WTC11 (cell line): ENCODE measurements at regions not wholly inside any gene's neighbourhood (a gene's known extent, or its start where the extent isn't known, plus 50 kb on each side); places are given as distances from the start of the nearest gene placed in this dataset.

ENCODE experiments used
- ATAC-seq: fragments of 200-7000 bp; cut with Tn5 transposase; 2 replicates; pipeline ENCODE4 v1.10.0; 2021; ENCODE audit warnings: mild to moderate bottlenecking, moderate library complexity
- CTCF ChIA-PET: fragments of 300-600 bp; sonication (Branson Sonifier 250); formaldehyde crosslinking; loops from one replicate; lab custom pipeline; 2021; ENCODE audit warnings: antibody characterized with exemption; lab: Charles Lee
- POLR2A ChIA-PET: fragments of 350-600 bp; sonication (Branson Sonifier 250); formaldehyde crosslinking; loops from one replicate; lab custom pipeline; 2021; ENCODE audit warnings: antibody characterized with exemption; lab: Charles Lee
- DNase-seq: peaks from one replicate; pipeline ENCODE4 v3.0.0; 2021; ENCODE audit warnings: low spot score
- H3K27ac Mint-ChIP-seq: 2 replicates; pipeline ENCODE4 v1.8.0; 2021; ENCODE audit warnings: mixed read lengths
- H3K27me3 Mint-ChIP-seq: 2 replicates; pipeline ENCODE4 v1.8.0; 2021; ENCODE audit warnings: low read depth, mild to moderate bottlenecking, moderate library complexity, mixed read lengths
- H3K36me3 Mint-ChIP-seq: 2 replicates; pipeline ENCODE4 v1.8.0; 2021; ENCODE audit warnings: mixed read lengths
- H3K4me1 Mint-ChIP-seq: 2 replicates; pipeline ENCODE4 v1.8.0; 2022; ENCODE audit warnings: mixed read lengths
- H3K4me3 Mint-ChIP-seq: 2 replicates; pipeline ENCODE4 v1.8.0; 2021; ENCODE audit warnings: mild to moderate bottlenecking, moderate library complexity, mixed read lengths
- H3K9me3 Mint-ChIP-seq: 2 replicates; pipeline ENCODE4 v1.8.0; 2021; ENCODE audit warnings: mixed read lengths
- ETV6 ChIP-seq: sonication (generic); formaldehyde crosslinking; IDR thresholded peaks from 2 replicates; pipeline ENCODE4 v1.8.1; 2022; ENCODE audit warnings: mild to moderate bottlenecking, missing genetic modification reagents
- FOXJ3 ChIP-seq: sonication (generic); formaldehyde crosslinking; IDR thresholded peaks from 2 replicates; pipeline ENCODE4 v1.9.0; 2021; ENCODE audit warnings: missing genetic modification reagents, mild to moderate bottlenecking, borderline replicate concordance
- IRF2 ChIP-seq: sonication (generic); formaldehyde crosslinking; IDR thresholded peaks from 2 replicates; pipeline ENCODE4 v1.8.0; 2022; ENCODE audit warnings: low read depth, missing genetic modification reagents, borderline replicate concordance
- JAZF1 ChIP-seq: fragments of 250-450 bp; sonication (Bioruptor Pico); IDR thresholded peaks from 2 replicates; pipeline ENCODE4 v1.9.0; 2021; ENCODE audit warnings: moderate library complexity, mild to moderate bottlenecking, inconsistent platforms
- KAT7 ChIP-seq: sonication (generic); formaldehyde crosslinking; IDR thresholded peaks from 2 replicates; pipeline ENCODE4 v1.8.1; 2023; ENCODE audit warnings: missing genetic modification reagents, mild to moderate bottlenecking, borderline replicate concordance
- MYBL2 ChIP-seq: sonication (generic); formaldehyde crosslinking; IDR thresholded peaks from 2 replicates; pipeline ENCODE4 v1.8.1; 2023; ENCODE audit warnings: mild to moderate bottlenecking, moderate library complexity, missing genetic modification reagents
- NFATC4 ChIP-seq: fragments of 250-450 bp; sonication (Bioruptor Pico); IDR thresholded peaks from 2 replicates; pipeline ENCODE4 v1.9.0; 2021; ENCODE audit warnings: mild to moderate bottlenecking
- PRRX2 ChIP-seq: fragments of 250-450 bp; sonication (Bioruptor Pico); IDR thresholded peaks from 2 replicates; pipeline ENCODE4 v1.8.0; 2021; ENCODE audit warnings: mild to moderate bottlenecking
- ZBTB21 ChIP-seq: sonication (generic); formaldehyde crosslinking; IDR thresholded peaks from 2 replicates; pipeline ENCODE4 v1.8.1; 2023; ENCODE audit warnings: mild to moderate bottlenecking, missing genetic modification reagents, borderline replicate concordance
- ZNF121 ChIP-seq: sonication (generic); formaldehyde crosslinking; IDR thresholded peaks from 2 replicates; pipeline ENCODE4 v1.8.0; 2023; ENCODE audit warnings: missing genetic modification reagents
- TF ChIP-seq, protein P1 (sequence below): sonication (generic); formaldehyde crosslinking; IDR thresholded peaks from 2 replicates; pipeline ENCODE4 v1.8.0; 2023; ENCODE audit warnings: missing genetic modification reagents
- TF ChIP-seq, protein P2 (sequence below): fragments of 200-600 bp; IDR thresholded peaks from 2 replicates; pipeline ENCODE4 v1.8.0; 2022; ENCODE audit warnings: antibody characterized with exemption
- TF ChIP-seq, protein P3 (sequence below): sonication (generic); formaldehyde crosslinking; IDR thresholded peaks from 2 replicates; pipeline ENCODE4 v1.8.0; 2022; ENCODE audit warnings: mild to moderate bottlenecking, missing genetic modification reagents
- TF ChIP-seq, protein P4 (sequence below): sonication (generic); formaldehyde crosslinking; IDR thresholded peaks from 2 replicates; pipeline ENCODE4 v1.8.0; 2023; ENCODE audit warnings: mild to moderate bottlenecking, missing genetic modification reagents
- TF ChIP-seq, protein P5 (sequence below): sonication (generic); formaldehyde crosslinking; IDR thresholded peaks from 2 replicates; pipeline ENCODE4 v1.8.0; 2022; ENCODE audit warnings: mild to moderate bottlenecking, missing genetic modification reagents
- TF ChIP-seq, protein P6 (sequence below): sonication (generic); formaldehyde crosslinking; IDR thresholded peaks from 2 replicates; pipeline ENCODE4 v1.8.1; 2023; ENCODE audit warnings: mild to moderate bottlenecking, missing genetic modification reagents
- TF ChIP-seq, protein P7 (sequence below): sonication (generic); formaldehyde crosslinking; IDR thresholded peaks from 2 replicates; pipeline ENCODE4 v1.8.1; 2022; ENCODE audit warnings: low read depth, missing genetic modification reagents, borderline replicate concordance
- TF ChIP-seq, protein P8 (sequence below): sonication (generic); formaldehyde crosslinking; conservative IDR thresholded peaks from 2 replicates; pipeline ENCODE4 v1.8.1; 2023; ENCODE audit warnings: mild to moderate bottlenecking, low read depth, missing genetic modification reagents, moderate library complexity

DNA sequence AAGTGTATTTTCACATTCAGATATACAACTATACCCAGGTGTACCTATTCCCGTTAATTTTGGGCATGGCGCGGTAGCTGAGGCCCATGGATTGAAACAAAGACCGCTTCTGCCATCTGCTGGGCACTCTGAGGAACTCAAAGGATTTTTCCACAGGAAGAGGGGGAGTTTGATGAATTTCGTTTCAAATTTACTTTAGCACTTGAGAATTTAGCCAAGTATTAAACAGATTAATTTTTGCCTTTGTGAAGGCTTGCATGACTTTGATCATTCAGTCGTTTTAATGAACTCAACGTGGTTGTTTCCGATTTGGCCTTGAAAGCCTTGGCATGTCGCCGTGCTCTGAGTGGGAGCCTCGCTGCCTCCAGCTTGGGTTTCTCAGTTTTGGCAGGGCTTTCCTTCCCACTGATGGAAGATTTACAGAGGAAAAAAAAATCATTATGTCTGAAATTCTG lies 153.2 kb upstream of the DDHD1 start:
- H3K4me3 Mint-ChIP-seq, result peak overlapping the region; percentile 45
- POLR2A ChIA-PET, result interaction anchor here (0.6 kb wide), 1 partner anchor 1057 kb away, joined by 3 read pairs; no protein-coding TSS in a partner anchor
- no peaks in the 10 kb centered on the region; the same call in none of the 2 replicates for H3K27me3 Mint-ChIP-seq
- H3K36me3 Mint-ChIP-seq, result peaks cover 21% of the 10 kb centered on the region
- peak; percentile 89 for ATAC-seq
- peaks cover 6% of the 10 kb centered on the region; the same call in 1 of the 2 replicates for H3K4me1 Mint-ChIP-seq
- H3K9me3 Mint-ChIP-seq, result peaks cover 24% of the 10 kb centered on the region
- no peak overlapping the region for H3K27ac Mint-ChIP-seq
- TF ChIP-seq FOXJ3 (CRISPR knock-in tag), result no peak
- TF ChIP-seq JAZF1, result no peak
- no peak for TF ChIP-seq ZBTB21
- no peak for TF ChIP-seq ETV6 (CRISPR knock-in tag)
- TF ChIP-seq, protein P1, sequence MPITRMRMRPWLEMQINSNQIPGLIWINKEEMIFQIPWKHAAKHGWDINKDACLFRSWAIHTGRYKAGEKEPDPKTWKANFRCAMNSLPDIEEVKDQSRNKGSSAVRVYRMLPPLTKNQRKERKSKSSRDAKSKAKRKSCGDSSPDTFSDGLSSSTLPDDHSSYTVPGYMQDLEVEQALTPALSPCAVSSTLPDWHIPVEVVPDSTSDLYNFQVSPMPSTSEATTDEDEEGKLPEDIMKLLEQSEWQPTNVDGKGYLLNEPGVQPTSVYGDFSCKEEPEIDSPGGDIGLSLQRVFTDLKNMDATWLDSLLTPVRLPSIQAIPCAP (CRISPR knock-in tag), result no peak
- TF ChIP-seq, protein P2, sequence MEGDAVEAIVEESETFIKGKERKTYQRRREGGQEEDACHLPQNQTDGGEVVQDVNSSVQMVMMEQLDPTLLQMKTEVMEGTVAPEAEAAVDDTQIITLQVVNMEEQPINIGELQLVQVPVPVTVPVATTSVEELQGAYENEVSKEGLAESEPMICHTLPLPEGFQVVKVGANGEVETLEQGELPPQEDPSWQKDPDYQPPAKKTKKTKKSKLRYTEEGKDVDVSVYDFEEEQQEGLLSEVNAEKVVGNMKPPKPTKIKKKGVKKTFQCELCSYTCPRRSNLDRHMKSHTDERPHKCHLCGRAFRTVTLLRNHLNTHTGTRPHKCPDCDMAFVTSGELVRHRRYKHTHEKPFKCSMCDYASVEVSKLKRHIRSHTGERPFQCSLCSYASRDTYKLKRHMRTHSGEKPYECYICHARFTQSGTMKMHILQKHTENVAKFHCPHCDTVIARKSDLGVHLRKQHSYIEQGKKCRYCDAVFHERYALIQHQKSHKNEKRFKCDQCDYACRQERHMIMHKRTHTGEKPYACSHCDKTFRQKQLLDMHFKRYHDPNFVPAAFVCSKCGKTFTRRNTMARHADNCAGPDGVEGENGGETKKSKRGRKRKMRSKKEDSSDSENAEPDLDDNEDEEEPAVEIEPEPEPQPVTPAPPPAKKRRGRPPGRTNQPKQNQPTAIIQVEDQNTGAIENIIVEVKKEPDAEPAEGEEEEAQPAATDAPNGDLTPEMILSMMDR, result peak; percentile 60
- TF ChIP-seq NFATC4 (CRISPR knock-in tag), result no peak
- TF ChIP-seq, protein P3, sequence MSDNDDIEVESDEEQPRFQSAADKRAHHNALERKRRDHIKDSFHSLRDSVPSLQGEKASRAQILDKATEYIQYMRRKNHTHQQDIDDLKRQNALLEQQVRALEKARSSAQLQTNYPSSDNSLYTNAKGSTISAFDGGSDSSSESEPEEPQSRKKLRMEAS, result no peak
- TF ChIP-seq MYBL2 (CRISPR knock-in tag), result no peak
- DNase-seq, result peak; percentile 53
- CTCF ChIA-PET, result interaction anchor here (0.5 to 2.4 kb wide), 16 partner anchors 10 to 1263 kb away, joined by 3 to 19 read pairs (median 4); no protein-coding TSS in a partner anchor

DNA sequence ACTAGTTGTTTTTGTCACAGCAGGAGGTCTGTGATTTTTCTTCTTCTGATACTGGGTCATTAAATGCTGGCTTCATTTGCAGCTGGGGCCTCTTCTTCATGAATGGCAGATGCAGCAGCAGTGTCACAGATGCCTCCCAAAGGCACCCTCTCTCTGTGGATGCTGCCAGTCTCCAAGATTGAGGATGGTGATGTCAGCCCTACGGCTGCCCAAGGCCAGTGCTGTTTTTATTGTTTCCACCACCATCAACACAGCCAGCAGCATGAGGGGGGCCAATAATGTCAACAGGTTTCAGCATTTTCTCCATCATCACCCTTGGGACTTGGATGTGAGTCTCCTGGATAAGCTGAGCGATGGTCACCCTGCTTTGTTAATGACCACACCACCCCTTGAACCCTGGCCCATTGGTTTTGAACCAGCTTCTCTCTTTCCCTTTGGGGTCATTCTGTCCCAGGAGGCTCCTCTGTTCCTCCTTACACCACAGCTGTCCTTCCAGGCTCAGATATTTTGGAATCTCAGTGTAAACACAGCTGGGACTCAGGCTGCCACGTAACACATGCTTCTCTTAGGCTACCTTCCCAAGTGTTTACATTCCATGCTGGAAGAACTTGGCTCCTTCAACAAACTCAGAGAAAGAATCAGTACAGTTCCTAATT lies 151.7 kb upstream of the DDHD1 start:
- Mint-ChIP-seq H3K9me3 (peaks cover 9% of the 10 kb centered on the region), H3K36me3 (peaks cover 7% of the 10 kb centered on the region), H3K4me1 (peaks cover 6% of the 10 kb centered on the region; the same call in 1 of the 2 replicates), H3K27me3 (no peaks in the 10 kb centered on the region; the same call in none of the 2 replicates), H3K4me3 (no peak overlapping the region), H3K27ac (no peak overlapping the region)
- DNase-seq, result no peak
- ChIA-PET POLR2A (no interaction called here), CTCF (interaction anchor here (0.7 to 2.4 kb wide), 5 partner anchors 9 to 344 kb away, joined by 3 to 14 read pairs (median 6); no protein-coding TSS in a partner anchor)
- ATAC-seq, result no peak
- TF ChIP-seq, protein P4, sequence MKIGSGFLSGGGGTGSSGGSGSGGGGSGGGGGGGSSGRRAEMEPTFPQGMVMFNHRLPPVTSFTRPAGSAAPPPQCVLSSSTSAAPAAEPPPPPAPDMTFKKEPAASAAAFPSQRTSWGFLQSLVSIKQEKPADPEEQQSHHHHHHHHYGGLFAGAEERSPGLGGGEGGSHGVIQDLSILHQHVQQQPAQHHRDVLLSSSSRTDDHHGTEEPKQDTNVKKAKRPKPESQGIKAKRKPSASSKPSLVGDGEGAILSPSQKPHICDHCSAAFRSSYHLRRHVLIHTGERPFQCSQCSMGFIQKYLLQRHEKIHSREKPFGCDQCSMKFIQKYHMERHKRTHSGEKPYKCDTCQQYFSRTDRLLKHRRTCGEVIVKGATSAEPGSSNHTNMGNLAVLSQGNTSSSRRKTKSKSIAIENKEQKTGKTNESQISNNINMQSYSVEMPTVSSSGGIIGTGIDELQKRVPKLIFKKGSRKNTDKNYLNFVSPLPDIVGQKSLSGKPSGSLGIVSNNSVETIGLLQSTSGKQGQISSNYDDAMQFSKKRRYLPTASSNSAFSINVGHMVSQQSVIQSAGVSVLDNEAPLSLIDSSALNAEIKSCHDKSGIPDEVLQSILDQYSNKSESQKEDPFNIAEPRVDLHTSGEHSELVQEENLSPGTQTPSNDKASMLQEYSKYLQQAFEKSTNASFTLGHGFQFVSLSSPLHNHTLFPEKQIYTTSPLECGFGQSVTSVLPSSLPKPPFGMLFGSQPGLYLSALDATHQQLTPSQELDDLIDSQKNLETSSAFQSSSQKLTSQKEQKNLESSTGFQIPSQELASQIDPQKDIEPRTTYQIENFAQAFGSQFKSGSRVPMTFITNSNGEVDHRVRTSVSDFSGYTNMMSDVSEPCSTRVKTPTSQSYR, result no peak
- TF ChIP-seq, protein P5, sequence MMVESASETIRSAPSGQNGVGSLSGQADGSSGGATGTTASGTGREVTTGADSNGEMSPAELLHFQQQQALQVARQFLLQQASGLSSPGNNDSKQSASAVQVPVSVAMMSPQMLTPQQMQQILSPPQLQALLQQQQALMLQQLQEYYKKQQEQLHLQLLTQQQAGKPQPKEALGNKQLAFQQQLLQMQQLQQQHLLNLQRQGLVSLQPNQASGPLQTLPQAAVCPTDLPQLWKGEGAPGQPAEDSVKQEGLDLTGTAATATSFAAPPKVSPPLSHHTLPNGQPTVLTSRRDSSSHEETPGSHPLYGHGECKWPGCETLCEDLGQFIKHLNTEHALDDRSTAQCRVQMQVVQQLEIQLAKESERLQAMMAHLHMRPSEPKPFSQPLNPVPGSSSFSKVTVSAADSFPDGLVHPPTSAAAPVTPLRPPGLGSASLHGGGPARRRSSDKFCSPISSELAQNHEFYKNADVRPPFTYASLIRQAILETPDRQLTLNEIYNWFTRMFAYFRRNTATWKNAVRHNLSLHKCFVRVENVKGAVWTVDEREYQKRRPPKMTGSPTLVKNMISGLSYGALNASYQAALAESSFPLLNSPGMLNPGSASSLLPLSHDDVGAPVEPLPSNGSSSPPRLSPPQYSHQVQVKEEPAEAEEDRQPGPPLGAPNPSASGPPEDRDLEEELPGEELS (CRISPR knock-in tag), result no peak
- TF ChIP-seq IRF2 (CRISPR knock-in tag) (no peak), FOXJ3 (CRISPR knock-in tag) (no peak), KAT7 (no peak), ZNF121 (CRISPR knock-in tag) (no peak), PRRX2 (CRISPR knock-in tag) (no peak)
- TF ChIP-seq, protein P6, sequence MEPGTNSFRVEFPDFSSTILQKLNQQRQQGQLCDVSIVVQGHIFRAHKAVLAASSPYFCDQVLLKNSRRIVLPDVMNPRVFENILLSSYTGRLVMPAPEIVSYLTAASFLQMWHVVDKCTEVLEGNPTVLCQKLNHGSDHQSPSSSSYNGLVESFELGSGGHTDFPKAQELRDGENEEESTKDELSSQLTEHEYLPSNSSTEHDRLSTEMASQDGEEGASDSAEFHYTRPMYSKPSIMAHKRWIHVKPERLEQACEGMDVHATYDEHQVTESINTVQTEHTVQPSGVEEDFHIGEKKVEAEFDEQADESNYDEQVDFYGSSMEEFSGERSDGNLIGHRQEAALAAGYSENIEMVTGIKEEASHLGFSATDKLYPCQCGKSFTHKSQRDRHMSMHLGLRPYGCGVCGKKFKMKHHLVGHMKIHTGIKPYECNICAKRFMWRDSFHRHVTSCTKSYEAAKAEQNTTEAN (CRISPR knock-in tag), result no peak
- TF ChIP-seq, protein P7, sequence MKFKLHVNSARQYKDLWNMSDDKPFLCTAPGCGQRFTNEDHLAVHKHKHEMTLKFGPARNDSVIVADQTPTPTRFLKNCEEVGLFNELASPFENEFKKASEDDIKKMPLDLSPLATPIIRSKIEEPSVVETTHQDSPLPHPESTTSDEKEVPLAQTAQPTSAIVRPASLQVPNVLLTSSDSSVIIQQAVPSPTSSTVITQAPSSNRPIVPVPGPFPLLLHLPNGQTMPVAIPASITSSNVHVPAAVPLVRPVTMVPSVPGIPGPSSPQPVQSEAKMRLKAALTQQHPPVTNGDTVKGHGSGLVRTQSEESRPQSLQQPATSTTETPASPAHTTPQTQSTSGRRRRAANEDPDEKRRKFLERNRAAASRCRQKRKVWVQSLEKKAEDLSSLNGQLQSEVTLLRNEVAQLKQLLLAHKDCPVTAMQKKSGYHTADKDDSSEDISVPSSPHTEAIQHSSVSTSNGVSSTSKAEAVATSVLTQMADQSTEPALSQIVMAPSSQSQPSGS (CRISPR knock-in tag), result no peak
- TF ChIP-seq, protein P3, result no peak
- TF ChIP-seq, protein P8, sequence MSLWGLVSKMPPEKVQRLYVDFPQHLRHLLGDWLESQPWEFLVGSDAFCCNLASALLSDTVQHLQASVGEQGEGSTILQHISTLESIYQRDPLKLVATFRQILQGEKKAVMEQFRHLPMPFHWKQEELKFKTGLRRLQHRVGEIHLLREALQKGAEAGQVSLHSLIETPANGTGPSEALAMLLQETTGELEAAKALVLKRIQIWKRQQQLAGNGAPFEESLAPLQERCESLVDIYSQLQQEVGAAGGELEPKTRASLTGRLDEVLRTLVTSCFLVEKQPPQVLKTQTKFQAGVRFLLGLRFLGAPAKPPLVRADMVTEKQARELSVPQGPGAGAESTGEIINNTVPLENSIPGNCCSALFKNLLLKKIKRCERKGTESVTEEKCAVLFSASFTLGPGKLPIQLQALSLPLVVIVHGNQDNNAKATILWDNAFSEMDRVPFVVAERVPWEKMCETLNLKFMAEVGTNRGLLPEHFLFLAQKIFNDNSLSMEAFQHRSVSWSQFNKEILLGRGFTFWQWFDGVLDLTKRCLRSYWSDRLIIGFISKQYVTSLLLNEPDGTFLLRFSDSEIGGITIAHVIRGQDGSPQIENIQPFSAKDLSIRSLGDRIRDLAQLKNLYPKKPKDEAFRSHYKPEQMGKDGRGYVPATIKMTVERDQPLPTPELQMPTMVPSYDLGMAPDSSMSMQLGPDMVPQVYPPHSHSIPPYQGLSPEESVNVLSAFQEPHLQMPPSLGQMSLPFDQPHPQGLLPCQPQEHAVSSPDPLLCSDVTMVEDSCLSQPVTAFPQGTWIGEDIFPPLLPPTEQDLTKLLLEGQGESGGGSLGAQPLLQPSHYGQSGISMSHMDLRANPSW (CRISPR knock-in tag), result no peak
